ENCODE measurements at regions not wholly inside any gene's neighbourhood (a gene's known extent, or its start where the extent isn't known, plus 50 kb on each side); places are given as distances from the start of the nearest gene placed in this dataset.

GRCh38 chr12:118822512-118822911 is 158.8 kb upstream of the SRRM4 start:
- TF ChIP-seq CTCF (IDR thresholded peaks at IDR 0.05; ENCODE audit: extremely low read depth, missing control alignments): no peak
- no peak for DNase-seq (ENCODE audit: low spot score)

- TF ChIP-seq CTCF (IDR thresholded peaks at IDR 0.05; ENCODE audit: extremely low read depth, missing control alignments): no peak
- DNase-seq (ENCODE audit: low spot score): no peak
Measured at GRCh38 chr12:118827047-118827446, 154.3 kb upstream of the SRRM4 start.

GRCh38 chr12:118827606-118828005 is 153.7 kb upstream of the SRRM4 start:
- no peak for DNase-seq (ENCODE audit: low spot score)
- TF ChIP-seq CTCF (IDR thresholded peaks at IDR 0.05; ENCODE audit: extremely low read depth, missing control alignments): no peak

- TF ChIP-seq CTCF (IDR thresholded peaks at IDR 0.05; ENCODE audit: extremely low read depth, missing control alignments): no peak
- no peak for DNase-seq (ENCODE audit: low spot score)
Measured at GRCh38 chr12:118830296-118830695, 151.0 kb upstream of the SRRM4 start.

- no peak for DNase-seq (ENCODE audit: low spot score)
- TF ChIP-seq CTCF (IDR thresholded peaks at IDR 0.05; ENCODE audit: extremely low read depth, missing control alignments): no peak
Measured at GRCh38 chr12:118835926-118836325, 145.4 kb upstream of the SRRM4 start.

GRCh38 chr12:118840399-118840798 is 140.9 kb upstream of the SRRM4 start:
- DNase-seq (ENCODE audit: low spot score): no peak

GRCh38 chr12:118840878-118841277 is 140.5 kb upstream of the SRRM4 start:
- no peak for DNase-seq (ENCODE audit: low spot score)
- TF ChIP-seq CTCF (IDR thresholded peaks at IDR 0.05; ENCODE audit: extremely low read depth, missing control alignments): no peak

More at GRCh38 chr12:118840399-118840798, 140.9 kb upstream of the SRRM4 start:
- TF ChIP-seq CTCF (IDR thresholded peaks at IDR 0.05; ENCODE audit: extremely low read depth, missing control alignments): peak; percentile 6

Measured in GM20000 (cell line).